SK-N-SH (cell line): ENCODE measurements at regions not wholly inside any gene's neighbourhood (a gene's known extent, or its start where the extent isn't known, plus 50 kb on each side); places are given as distances from the start of the nearest gene placed in this dataset.

ENCODE experiments used
- CHD2 ChIP-seq: fragments of 150-350 bp; IDR thresholded peaks from 2 replicates; pipeline ENCODE4 v1.6.1; 2018; ENCODE audit warnings: low read length; ENCODE audit not compliant: partially characterized antibody
- CTCF ChIP-seq: fragments of 200-600 bp; sonication (generic); IDR thresholded peaks from 2 replicates; pipeline ENCODE4 v1.6.1; 2017; ENCODE audit warnings: antibody characterized with exemption, mild to moderate bottlenecking, moderate library complexity
- ELF1 ChIP-seq: IDR thresholded peaks from 2 replicates; pipeline ENCODE4 v1.4.0; 2012
- JUND ChIP-seq: IDR thresholded peaks from 2 replicates; pipeline ENCODE4 v1.4.0; 2012
- NFIC ChIP-seq: IDR thresholded peaks from 2 replicates; pipeline ENCODE4 v1.4.0; 2012; ENCODE audit warnings: borderline replicate concordance
- POLR2AphosphoS5 ChIP-seq: IDR thresholded peaks from 2 replicates; pipeline ENCODE4 v1.6.1; 2012; ENCODE audit warnings: low read depth, low read length
- RAD21 ChIP-seq: IDR thresholded peaks from 2 replicates; pipeline ENCODE4 v1.6.1; 2012; ENCODE audit warnings: mild to moderate bottlenecking, low read length
- RFX5 ChIP-seq: IDR thresholded peaks from 2 replicates; pipeline ENCODE4 v1.6.1; 2012; ENCODE audit warnings: mild to moderate bottlenecking, improper control_type of control experiment, low read length
- RXRA ChIP-seq: IDR thresholded peaks from 2 replicates; pipeline ENCODE4 v1.4.0; 2012; ENCODE audit warnings: low read depth, mild to moderate bottlenecking, borderline replicate concordance
- SMC3 ChIP-seq: IDR thresholded peaks from 2 replicates; pipeline ENCODE4 v1.6.1; 2012; ENCODE audit warnings: low read depth, low read length, improper control_type of control experiment
- TAF1 ChIP-seq: IDR thresholded peaks from 2 replicates; pipeline ENCODE4 v1.6.1; 2012; ENCODE audit warnings: low read depth, mild to moderate bottlenecking, low read length, moderate library complexity, borderline replicate concordance
- TCF12 ChIP-seq: IDR thresholded peaks from 2 replicates; pipeline ENCODE4 v1.4.0; 2012
- TEAD4 ChIP-seq: IDR thresholded peaks from 2 replicates; pipeline ENCODE4 v1.4.0; 2012; ENCODE audit warnings: mild to moderate bottlenecking, borderline replicate concordance; ENCODE audit not compliant: insufficient read depth
- USF2 ChIP-seq: fragments of 150-350 bp; IDR thresholded peaks from 2 replicates; pipeline ENCODE4 v1.6.1; 2017; ENCODE audit warnings: antibody characterized with exemption, low read length, low read depth, borderline replicate concordance

GRCh38 chr1:194362327-194362726 lies 1175.9 kb upstream of the B3GALT2 start:
- TF ChIP-seq RXRA (no peak), POLR2AphosphoS5 (no peak), TAF1 (no peak), JUND (no peak), TCF12 (no peak), SMC3 (no peak), RAD21 (no peak), RFX5 (no peak), CTCF (no peak), USF2 (no peak), TEAD4 (no peak), CHD2 (no peak), ELF1 (no peak), NFIC (no peak)
